ENCODE measurements at regions not wholly inside any gene's neighbourhood (a gene's known extent, or its start where the extent isn't known, plus 50 kb on each side); places are given as distances from the start of the nearest gene placed in this dataset.
A peak's percentile ranks its signal among the peaks of the same experiment; 100 is the strongest.

DNA sequence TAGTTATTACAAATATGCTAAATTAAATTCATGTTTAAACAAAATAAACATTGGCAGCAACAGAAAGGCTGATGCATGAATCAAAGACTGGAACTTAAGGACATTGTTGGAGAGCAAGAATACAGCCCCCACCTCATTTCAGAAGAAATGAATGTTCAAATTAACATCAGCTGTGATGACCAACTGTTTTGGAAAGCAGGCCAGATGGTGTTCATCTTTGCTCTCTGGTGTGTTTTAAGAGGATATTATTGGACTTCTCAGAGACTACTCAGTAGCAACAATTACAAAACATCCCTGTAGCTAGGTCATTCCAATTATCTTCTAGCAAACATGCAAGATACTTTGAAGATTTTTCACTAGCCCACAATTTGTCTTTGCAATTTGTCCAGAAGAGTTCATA is 118.6 kb upstream of the DOK5 start:
- intact Hi-C loops (cut with micrococcal nuclease; ENCODE audit: unreplicated experiment) (loop anchor here (10.0 kb wide), 1 partner anchor 58 kb away; no protein-coding TSS in a partner anchor), in situ Hi-C loops (cut with HindIII; ENCODE audit: extremely low pct_ligation_motif_present, low pct_unique_long_range_greater_than_20kb) (no loop called here)
- no TSS peak for BruUV-seq (replicated peaks)
- FAIRE-seq = no peak
- no peak overlapping the region for H2AFZ ChIP-seq (ENCODE audit: low read length)
- H3K9me3 ChIP-seq (ENCODE audit: low read length) = no peaks in the 10 kb centered on the region
- no peaks in the 10 kb centered on the region for H3K36me3 ChIP-seq (replicated peaks in 1 of 2; ENCODE audit: control insufficient read depth in 1 of 2, insufficient read depth in 2 of 2, low read length in 2 of 2)
- no peaks in the 10 kb centered on the region for H4K20me1 ChIP-seq (ENCODE audit: insufficient read depth, low read length)
- no peak overlapping the region for H3K4me2 ChIP-seq (ENCODE audit: low read depth, low read length)
- TF ChIP-seq SIX1 (CRISPR knock-in tag; IDR thresholded peaks at IDR 0.05; ENCODE audit: borderline replicate concordance) = no peak
- peak; percentile 15; the same call in 1 of the 2 replicates for TF ChIP-seq CREM (IDR thresholded peaks at IDR 0.05)
- no peak for TF ChIP-seq CREM (CRISPR knock-in tag; IDR thresholded peaks at IDR 0.05)
- no peak for TF ChIP-seq HMGA1 (CRISPR knock-in tag; conservative IDR thresholded peaks at IDR 0.05)
- TF ChIP-seq, protein P1, sequence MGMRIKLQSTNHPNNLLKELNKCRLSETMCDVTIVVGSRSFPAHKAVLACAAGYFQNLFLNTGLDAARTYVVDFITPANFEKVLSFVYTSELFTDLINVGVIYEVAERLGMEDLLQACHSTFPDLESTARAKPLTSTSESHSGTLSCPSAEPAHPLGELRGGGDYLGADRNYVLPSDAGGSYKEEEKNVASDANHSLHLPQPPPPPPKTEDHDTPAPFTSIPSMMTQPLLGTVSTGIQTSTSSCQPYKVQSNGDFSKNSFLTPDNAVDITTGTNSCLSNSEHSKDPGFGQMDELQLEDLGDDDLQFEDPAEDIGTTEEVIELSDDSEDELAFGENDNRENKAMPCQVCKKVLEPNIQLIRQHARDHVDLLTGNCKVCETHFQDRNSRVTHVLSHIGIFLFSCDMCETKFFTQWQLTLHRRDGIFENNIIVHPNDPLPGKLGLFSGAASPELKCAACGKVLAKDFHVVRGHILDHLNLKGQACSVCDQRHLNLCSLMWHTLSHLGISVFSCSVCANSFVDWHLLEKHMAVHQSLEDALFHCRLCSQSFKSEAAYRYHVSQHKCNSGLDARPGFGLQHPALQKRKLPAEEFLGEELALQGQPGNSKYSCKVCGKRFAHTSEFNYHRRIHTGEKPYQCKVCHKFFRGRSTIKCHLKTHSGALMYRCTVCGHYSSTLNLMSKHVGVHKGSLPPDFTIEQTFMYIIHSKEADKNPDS (CRISPR knock-in tag; IDR thresholded peaks at IDR 0.05) = no peak
- DNase-seq (ENCODE audit: low spot score) = no peak
- no peak overlapping the region for H3K27ac ChIP-seq (ENCODE audit: extremely low read length, insufficient read depth, low read length)
- CTCF ChIA-PET (ENCODE audit: low intra/inter-chr PET ratio, low total read pairs) = no interaction called here
- H3K27me3 ChIP-seq (ENCODE audit: control insufficient read depth in 1 of 2, insufficient read depth in 2 of 2, low read length in 2 of 2) = peaks cover 0 to 4% of the 10 kb centered on the region in 2 experiments; a peak in 2 of 5 replicates
- H3K4me1 ChIP-seq (ENCODE audit: insufficient read depth, low read length) = no peaks in the 10 kb centered on the region
- no peak overlapping the region for H3K9ac ChIP-seq (ENCODE audit: insufficient read depth, low read depth, low read length)
- POLR2A ChIA-PET = no interaction called here
- no peaks in the 10 kb centered on the region for H3K79me2 ChIP-seq (ENCODE audit: insufficient read depth, low read length)
- no peak overlapping the region for H3K4me3 ChIP-seq (replicated peaks in 1 of 3; ENCODE audit: insufficient read depth in 1 of 3, low read depth in 2 of 3, low read length in 3 of 3)
- ATAC-seq = no peak

DNA sequence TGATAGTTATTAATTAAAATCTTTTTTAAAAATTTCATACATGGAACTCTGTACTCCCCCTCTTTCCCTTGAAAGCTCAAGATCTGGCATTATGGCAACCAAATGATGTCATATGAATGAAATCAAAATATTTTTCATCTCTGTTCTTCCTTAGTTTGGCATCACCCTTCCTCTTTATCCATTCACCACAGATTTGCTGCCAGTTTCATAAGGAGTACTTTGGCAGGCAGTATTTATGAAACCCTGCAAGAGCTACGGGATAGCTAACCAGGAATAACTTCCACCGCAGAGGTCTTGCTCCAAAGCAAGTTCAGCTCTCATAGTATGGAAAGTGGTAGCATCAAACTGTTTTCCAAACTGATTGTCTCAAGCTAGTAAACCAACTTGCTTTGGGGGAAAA is 113.9 kb upstream of the DOK5 start:
- no peak overlapping the region for H3K4me3 ChIP-seq (replicated peaks in 1 of 3; ENCODE audit: insufficient read depth in 1 of 3, low read depth in 2 of 3, low read length in 3 of 3)
- no peak for FAIRE-seq
- no peaks in the 10 kb centered on the region for H3K9me3 ChIP-seq (ENCODE audit: low read length)
- DNase-seq (ENCODE audit: low spot score) = no peak
- H3K79me2 ChIP-seq (ENCODE audit: insufficient read depth, low read length) = no peaks in the 10 kb centered on the region
- H3K27me3 ChIP-seq (ENCODE audit: control insufficient read depth in 1 of 2, insufficient read depth in 2 of 2, low read length in 2 of 2) = peaks cover 0 to 4% of the 10 kb centered on the region in 2 experiments; a peak in 1 of 5 replicates
- intact Hi-C loops (cut with micrococcal nuclease; ENCODE audit: unreplicated experiment) = no loop called here
- in situ Hi-C loops (cut with HindIII; ENCODE audit: extremely low pct_ligation_motif_present, low pct_unique_long_range_greater_than_20kb) = no loop called here
- no peaks in the 10 kb centered on the region for H3K4me1 ChIP-seq (ENCODE audit: insufficient read depth, low read length)
- no TSS peak for BruUV-seq (replicated peaks)
- no peaks in the 10 kb centered on the region for H4K20me1 ChIP-seq (ENCODE audit: insufficient read depth, low read length)
- H3K27ac ChIP-seq (ENCODE audit: extremely low read length, insufficient read depth, low read length) = no peak overlapping the region
- H3K4me2 ChIP-seq (ENCODE audit: low read depth, low read length) = no peak overlapping the region
- ATAC-seq = no peak
- ChIA-PET CTCF (ENCODE audit: low intra/inter-chr PET ratio, low total read pairs) (no interaction called here), POLR2A (no interaction called here)
- H2AFZ ChIP-seq (ENCODE audit: low read length) = no peak overlapping the region
- no peaks in the 10 kb centered on the region for H3K36me3 ChIP-seq (replicated peaks in 1 of 2; ENCODE audit: control insufficient read depth in 1 of 2, insufficient read depth in 2 of 2, low read length in 2 of 2)
- 27% methylated on average over 2 of the region's 2 CpGs for WGBS (ENCODE audit: low lambda C conversion rate)
- H3K9ac ChIP-seq (ENCODE audit: insufficient read depth, low read depth, low read length) = no peak overlapping the region
- TF ChIP-seq SALL1 (CRISPR knock-in tag; IDR thresholded peaks at IDR 0.05) (no peak), TARDBP (CRISPR knock-in tag; IDR thresholded peaks at IDR 0.05) (no peak), SAP130 (CRISPR knock-in tag; IDR thresholded peaks at IDR 0.05; ENCODE audit: low read depth) (no peak), SIN3A (IDR thresholded peaks at IDR 0.05; ENCODE audit: borderline replicate concordance, low read depth, low read length) (no peak), ZNF747 (CRISPR knock-in tag; IDR thresholded peaks at IDR 0.05; ENCODE audit: borderline replicate concordance) (no peak), SP4 (CRISPR knock-in tag; IDR thresholded peaks at IDR 0.05) (no peak), TRIM24 (CRISPR knock-in tag; IDR thresholded peaks at IDR 0.05) (no peak), TOE1 (CRISPR knock-in tag; IDR thresholded peaks at IDR 0.05) (no peak), FOXJ3 (CRISPR knock-in tag; IDR thresholded peaks at IDR 0.05; ENCODE audit: borderline replicate concordance) (no peak), ZNF12 (CRISPR knock-in tag; IDR thresholded peaks at IDR 0.05) (no peak), ZNF335 (CRISPR knock-in tag; IDR thresholded peaks at IDR 0.05) (no peak), SPEN (CRISPR knock-in tag; IDR thresholded peaks at IDR 0.05; ENCODE audit: low read depth) (no peak), ZNF547 (CRISPR knock-in tag; IDR thresholded peaks at IDR 0.05) (no peak), ZNF329 (CRISPR knock-in tag; IDR thresholded peaks at IDR 0.05; ENCODE audit: low read depth) (no peak), HNRNPK (IDR thresholded peaks at IDR 0.05; ENCODE audit: low read depth, low read length, poor library complexity, severe bottlenecking) (no peak), ZNF564 (CRISPR knock-in tag; IDR thresholded peaks at IDR 0.05) (no peak), RBM39 (IDR thresholded peaks at IDR 0.05; ENCODE audit: low read depth, low read length, poor library complexity, severe bottlenecking) (no peak)
